ENCODE measurements at regions not wholly inside any gene's neighbourhood (a gene's known extent, or its start where the extent isn't known, plus 50 kb on each side); places are given as distances from the start of the nearest gene placed in this dataset.

- in situ Hi-C loops (cut with HindIII; ENCODE audit: low pct_unique_long_range_greater_than_20kb, low sequenced_read_pairs), result no loop called here
- H3K36me3 ChIP-seq (ENCODE audit: control insufficient read depth, insufficient read depth, low read length), result no peaks in the 10 kb centered on the region
- H3K4me1 ChIP-seq (ENCODE audit: control insufficient read depth, insufficient read depth, low read length), result no peaks in the 10 kb centered on the region
- POLR2A ChIA-PET, result no interaction called here
- intact Hi-C loops (cut with micrococcal nuclease; ENCODE audit: unreplicated experiment), result no loop called here
- no peak for DNase-seq (ENCODE audit: low read depth, low spot score)
- no peaks in the 10 kb centered on the region for H3K9me3 ChIP-seq (ENCODE audit: control insufficient read depth, insufficient read depth, low read depth, low read length)
- H3K27ac ChIP-seq (ENCODE audit: low read length), result no peak overlapping the region
- ATAC-seq, result no peak
- H3K4me3 ChIP-seq (ENCODE audit: low read depth in 2 of 2, low read length in 2 of 2), result no peak overlapping the region
- no peak for TF ChIP-seq POLR2AphosphoS5 (IDR thresholded peaks at IDR 0.05; ENCODE audit: low read depth, low read length)
- TF ChIP-seq SIN3A (IDR thresholded peaks at IDR 0.05; ENCODE audit: borderline replicate concordance, insufficient read depth, low read depth, low read length), result no peak
- TF ChIP-seq, protein P1, sequence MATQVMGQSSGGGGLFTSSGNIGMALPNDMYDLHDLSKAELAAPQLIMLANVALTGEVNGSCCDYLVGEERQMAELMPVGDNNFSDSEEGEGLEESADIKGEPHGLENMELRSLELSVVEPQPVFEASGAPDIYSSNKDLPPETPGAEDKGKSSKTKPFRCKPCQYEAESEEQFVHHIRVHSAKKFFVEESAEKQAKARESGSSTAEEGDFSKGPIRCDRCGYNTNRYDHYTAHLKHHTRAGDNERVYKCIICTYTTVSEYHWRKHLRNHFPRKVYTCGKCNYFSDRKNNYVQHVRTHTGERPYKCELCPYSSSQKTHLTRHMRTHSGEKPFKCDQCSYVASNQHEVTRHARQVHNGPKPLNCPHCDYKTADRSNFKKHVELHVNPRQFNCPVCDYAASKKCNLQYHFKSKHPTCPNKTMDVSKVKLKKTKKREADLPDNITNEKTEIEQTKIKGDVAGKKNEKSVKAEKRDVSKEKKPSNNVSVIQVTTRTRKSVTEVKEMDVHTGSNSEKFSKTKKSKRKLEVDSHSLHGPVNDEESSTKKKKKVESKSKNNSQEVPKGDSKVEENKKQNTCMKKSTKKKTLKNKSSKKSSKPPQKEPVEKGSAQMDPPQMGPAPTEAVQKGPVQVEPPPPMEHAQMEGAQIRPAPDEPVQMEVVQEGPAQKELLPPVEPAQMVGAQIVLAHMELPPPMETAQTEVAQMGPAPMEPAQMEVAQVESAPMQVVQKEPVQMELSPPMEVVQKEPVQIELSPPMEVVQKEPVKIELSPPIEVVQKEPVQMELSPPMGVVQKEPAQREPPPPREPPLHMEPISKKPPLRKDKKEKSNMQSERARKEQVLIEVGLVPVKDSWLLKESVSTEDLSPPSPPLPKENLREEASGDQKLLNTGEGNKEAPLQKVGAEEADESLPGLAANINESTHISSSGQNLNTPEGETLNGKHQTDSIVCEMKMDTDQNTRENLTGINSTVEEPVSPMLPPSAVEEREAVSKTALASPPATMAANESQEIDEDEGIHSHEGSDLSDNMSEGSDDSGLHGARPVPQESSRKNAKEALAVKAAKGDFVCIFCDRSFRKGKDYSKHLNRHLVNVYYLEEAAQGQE (IDR thresholded peaks at IDR 0.05; ENCODE audit: insufficient read depth in 1 of 2, low read depth in 2 of 2, low read length in 1 of 2), result no peak
- TF ChIP-seq CTCF (IDR thresholded peaks at IDR 0.05), result no peak
- no peak for TF ChIP-seq TCF7L2 (IDR thresholded peaks at IDR 0.05; ENCODE audit: low read depth, low read length)
- H3K27me3 ChIP-seq (ENCODE audit: control insufficient read depth, insufficient read depth, low read length), result no peaks in the 10 kb centered on the region
- BruUV-seq (replicated peaks), result no TSS peak
- CTCF ChIA-PET, result no interaction called here
These were observed 61.9 kb upstream of the HK2 start for GRCh38 chr2:74772046-74772445.

DNA sequence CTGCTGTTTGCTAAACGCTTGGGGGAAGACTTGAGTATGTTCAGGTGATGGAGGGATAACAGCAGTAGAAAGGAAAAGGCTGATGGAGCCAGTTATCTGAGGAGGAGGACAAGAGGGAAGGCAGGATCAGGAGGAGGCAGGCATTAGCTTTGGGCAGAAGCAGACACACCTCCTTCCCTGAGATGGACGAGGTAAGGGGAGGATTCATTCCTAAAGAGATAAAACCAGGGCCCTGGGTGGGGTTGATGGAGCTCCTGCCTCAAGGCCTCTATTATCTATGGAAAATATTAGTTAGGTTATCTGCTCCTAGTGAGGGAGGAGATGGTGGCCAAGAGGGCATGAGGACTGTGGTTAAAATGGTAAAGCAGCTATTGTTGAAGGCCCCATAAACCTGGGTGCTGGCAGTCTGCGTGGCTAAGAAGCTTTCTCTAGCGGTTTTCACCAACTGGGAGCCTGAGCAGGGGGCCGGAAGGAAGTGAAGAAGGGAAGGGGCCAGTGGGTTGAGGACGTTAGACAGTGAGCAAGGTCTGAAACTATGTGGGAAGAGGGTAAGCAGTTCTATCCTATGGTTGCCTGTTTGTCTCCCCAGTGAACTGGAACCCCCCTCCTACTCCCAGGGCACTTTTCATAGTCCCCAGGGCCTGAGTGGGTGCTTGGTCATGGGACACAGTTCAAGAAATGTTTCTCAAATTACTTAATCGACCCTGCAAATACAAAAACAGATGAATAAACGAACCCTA is 56.6 kb upstream of the HK2 start:
- intact Hi-C loops (cut with micrococcal nuclease; ENCODE audit: unreplicated experiment) (no loop called here), in situ Hi-C loops (cut with HindIII; ENCODE audit: low pct_unique_long_range_greater_than_20kb, low sequenced_read_pairs) (no loop called here)
- DNase-seq (ENCODE audit: low read depth, low spot score), result no peak
- no peaks in the 10 kb centered on the region for H3K4me1 ChIP-seq (ENCODE audit: control insufficient read depth, insufficient read depth, low read length)
- ChIA-PET CTCF (no interaction called here), POLR2A (no interaction called here)
- H3K36me3 ChIP-seq (ENCODE audit: control insufficient read depth, insufficient read depth, low read length), result no peaks in the 10 kb centered on the region
- no peak for ATAC-seq
- no peaks in the 10 kb centered on the region for H3K9me3 ChIP-seq (ENCODE audit: control insufficient read depth, insufficient read depth, low read depth, low read length)
- BruUV-seq (replicated peaks), result no TSS peak
- TF ChIP-seq CTCF (IDR thresholded peaks at IDR 0.05) (no peak), TCF7L2 (IDR thresholded peaks at IDR 0.05; ENCODE audit: low read depth, low read length) (no peak), SIN3A (IDR thresholded peaks at IDR 0.05; ENCODE audit: borderline replicate concordance, insufficient read depth, low read depth, low read length) (no peak), POLR2AphosphoS5 (IDR thresholded peaks at IDR 0.05; ENCODE audit: low read depth, low read length) (no peak)
- TF ChIP-seq, protein P1 (IDR thresholded peaks at IDR 0.05; ENCODE audit: insufficient read depth in 1 of 2, low read depth in 2 of 2, low read length in 1 of 2), result no peak
- no peak overlapping the region for H3K4me3 ChIP-seq (ENCODE audit: low read depth in 2 of 2, low read length in 2 of 2)
- no peak overlapping the region for H3K27ac ChIP-seq (ENCODE audit: low read length)
- H3K27me3 ChIP-seq (ENCODE audit: control insufficient read depth, insufficient read depth, low read length), result peaks cover 4% of the 10 kb centered on the region
